Cardiac muscle cell (in vitro differentiated cells and primary cell): ENCODE measurements at regions not wholly inside any gene's neighbourhood (a gene's known extent, or its start where the extent isn't known, plus 50 kb on each side); places are given as distances from the start of the nearest gene placed in this dataset.
A peak's percentile ranks its signal among the peaks of the same experiment; 100 is the strongest.

ENCODE experiments used
- DNase-seq, 2 donors: peaks; one replicate each; pipeline versions ENCODE4 v3.0.0 to v3.0.0-alpha.2; 2010 to 2017; ENCODE audit warnings: low read depth in 1 of 2, low spot score in 1 of 2
- H3K27ac ChIP-seq: fragments of 200-600 bp; sonication (generic); 2 replicates; pipeline ENCODE4 v1.5.1; 2016
- H3K27me3 ChIP-seq: fragments of 200-600 bp; sonication (generic); 2 replicates; pipeline ENCODE4 v1.6.0; 2016; ENCODE audit warnings: control low read depth
- H3K36me3 ChIP-seq: fragments of 200-600 bp; sonication (generic); 2 replicates; pipeline ENCODE4 v1.5.1; 2016; ENCODE audit warnings: control low read depth
- H3K4me1 ChIP-seq: fragments of 200-600 bp; sonication (generic); 2 replicates; pipeline ENCODE4 v1.8.1; 2017; ENCODE audit warnings: low read depth, mild to moderate bottlenecking, mixed run types
- H3K4me3 ChIP-seq: fragments of 200-600 bp; sonication (generic); 2 replicates; pipeline ENCODE4 v1.5.1; 2016; ENCODE audit warnings: mild to moderate bottlenecking
- H3K9me3 ChIP-seq: fragments of 200-600 bp; sonication (generic); 2 replicates; pipeline ENCODE4 v1.5.1; 2017; ENCODE audit warnings: low read depth, mild to moderate bottlenecking, control low read depth
- CTCF ChIP-seq: IDR thresholded peaks from 2 replicates; pipeline ENCODE4 v1.5.1; 2012; ENCODE audit warnings: low read depth, mild to moderate bottlenecking, low read length

GRCh38 chr2:43032213-43033015 lies 194.0 kb downstream of the ZFP36L2 start:
- no peak for TF ChIP-seq CTCF
- Histone ChIP-seq H3K27ac (no peak overlapping the region), H3K9me3 (no peaks in the 10 kb centered on the region), H3K4me3 (no peak overlapping the region), H3K36me3 (no peaks in the 10 kb centered on the region), H3K4me1 (peaks cover 4% of the 10 kb centered on the region), H3K27me3 (no peaks in the 10 kb centered on the region)
- DNase-seq, result peak in 1 of 2 donors; percentile 73

GRCh38 chr2:43031471-43032212 lies 194.8 kb downstream of the ZFP36L2 start:
- no peak for TF ChIP-seq CTCF
- Histone ChIP-seq H3K27ac (no peak overlapping the region), H3K9me3 (no peaks in the 10 kb centered on the region), H3K36me3 (no peaks in the 10 kb centered on the region), H3K4me3 (no peak overlapping the region), H3K4me1 (peaks cover 4% of the 10 kb centered on the region), H3K27me3 (no peaks in the 10 kb centered on the region)
- DNase-seq, result no peak

- Histone ChIP-seq H3K4me1 (peaks cover 4% of the 10 kb centered on the region), H3K27me3 (no peaks in the 10 kb centered on the region)
Observed at GRCh38 chr2:43030551-43031307, 195.7 kb downstream of the ZFP36L2 start.

GRCh38 chr2:43029186-43029585 lies 197.2 kb downstream of the ZFP36L2 start:
- H3K27ac ChIP-seq, result no peak overlapping the region
- H3K4me3 ChIP-seq, result no peak overlapping the region
- no peak for TF ChIP-seq CTCF
- peaks cover 4% of the 10 kb centered on the region for H3K4me1 ChIP-seq
- no peak for DNase-seq
- no peaks in the 10 kb centered on the region for H3K27me3 ChIP-seq
- H3K9me3 ChIP-seq, result no peaks in the 10 kb centered on the region
- H3K36me3 ChIP-seq, result no peaks in the 10 kb centered on the region

More at GRCh38 chr2:43030551-43031307, 195.7 kb downstream of the ZFP36L2 start:
- TF ChIP-seq CTCF, result no peak
- no peak overlapping the region for H3K27ac ChIP-seq
- no peaks in the 10 kb centered on the region for H3K36me3 ChIP-seq
- no peak for DNase-seq
- H3K9me3 ChIP-seq, result no peaks in the 10 kb centered on the region
- H3K4me3 ChIP-seq, result no peak overlapping the region

- no peak overlapping the region for H3K27ac ChIP-seq
- H3K4me1 ChIP-seq, result peaks cover 4% of the 10 kb centered on the region
- TF ChIP-seq CTCF, result no peak
- H3K27me3 ChIP-seq, result no peaks in the 10 kb centered on the region
- no peaks in the 10 kb centered on the region for H3K36me3 ChIP-seq
- H3K4me3 ChIP-seq, result no peak overlapping the region
- no peaks in the 10 kb centered on the region for H3K9me3 ChIP-seq
- DNase-seq, result no peak
Observed at GRCh38 chr2:43028188-43028587, 198.2 kb downstream of the ZFP36L2 start.
